GM13977 (cell line): ENCODE measurements at regions not wholly inside any gene's neighbourhood (a gene's known extent, or its start where the extent isn't known, plus 50 kb on each side); places are given as distances from the start of the nearest gene placed in this dataset.

ENCODE experiments used
- DNase-seq: peaks from one replicate; pipeline ENCODE4 v3.0.0; 2012; ENCODE audit warnings: low spot score
- CTCF ChIP-seq: IDR thresholded peaks from 2 replicates; pipeline ENCODE4 v1.5.1; 2012; ENCODE audit warnings: mild to moderate bottlenecking, control low read depth; ENCODE audit not compliant: insufficient read depth; ENCODE audit errors: extremely low read depth, missing control alignments
- in situ Hi-C: fragments of 300-500 bp; cut with MboI; formaldehyde crosslinking; loops from one replicate; pipeline ENCODE4 v1.12.0; 2022; ENCODE audit warnings: low sequenced_read_pairs, low pct_unique_long_range_greater_than_20kb, mixed read lengths, inconsistent platforms; ENCODE audit not compliant: unreplicated experiment

DNA sequence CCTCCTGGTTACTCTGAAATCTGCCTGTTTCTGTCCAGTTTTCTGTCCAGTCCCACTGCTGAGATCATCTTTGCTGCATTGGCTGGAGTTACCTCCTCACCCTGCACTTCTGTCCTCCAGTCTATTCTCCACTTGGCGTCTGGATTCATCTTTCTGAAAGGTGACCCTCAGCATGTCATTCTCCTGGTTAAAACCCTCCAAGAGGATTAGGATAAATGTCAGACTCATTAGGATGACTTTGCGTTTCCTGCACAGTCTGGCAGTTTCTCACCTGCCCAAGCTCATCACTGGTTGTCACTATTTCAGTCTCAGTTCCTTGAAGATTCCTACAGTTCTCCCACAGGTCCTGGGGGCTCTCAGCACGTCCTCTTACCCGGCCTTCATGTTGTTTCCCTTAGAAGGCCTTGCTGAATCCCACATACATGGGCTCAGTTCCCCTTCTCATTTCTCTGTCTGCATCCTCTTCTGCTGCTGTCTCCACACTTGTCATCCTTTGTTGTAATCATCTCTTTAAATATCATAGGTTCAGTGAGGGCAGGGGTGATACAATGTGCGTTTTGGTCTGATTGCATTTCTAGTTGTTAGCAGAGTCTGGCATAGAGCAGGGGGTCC, 374.8 kb downstream of the QKI start:
- no peak for DNase-seq
- in situ Hi-C loops = no loop called here
- TF ChIP-seq CTCF = no peak

DNA sequence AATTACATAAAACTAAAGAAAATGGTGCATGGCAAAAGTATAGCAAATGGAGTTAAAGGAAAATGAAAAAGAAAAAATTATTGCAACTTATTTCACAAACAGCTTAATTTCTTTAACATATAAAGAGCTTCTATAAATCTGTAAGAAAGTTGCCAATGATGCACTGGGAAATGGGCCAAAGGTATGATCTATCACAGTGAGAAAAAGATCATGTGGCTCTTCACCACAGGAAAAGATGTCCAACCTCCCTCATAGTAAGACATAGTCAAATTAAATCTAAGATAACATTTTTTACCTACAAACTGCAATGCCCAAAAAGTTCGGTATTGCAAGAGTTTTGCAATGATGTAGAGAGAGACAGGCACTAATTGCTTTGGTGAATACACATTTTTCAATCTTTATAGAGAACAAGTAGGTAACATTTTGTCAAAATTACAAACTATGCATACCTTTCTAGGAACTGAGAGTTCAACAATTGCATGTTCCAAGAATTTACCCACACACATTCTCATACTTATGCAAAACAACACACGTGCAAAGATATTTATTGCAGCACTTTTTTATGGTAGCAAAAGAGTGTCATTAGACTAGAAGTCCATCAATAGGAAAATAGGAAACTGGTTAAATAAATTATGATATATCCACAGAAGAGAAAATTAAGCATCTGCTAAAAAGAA, 372.6 kb downstream of the QKI start:
- in situ Hi-C loops = no loop called here
- TF ChIP-seq CTCF = no peak
- no peak for DNase-seq

DNA sequence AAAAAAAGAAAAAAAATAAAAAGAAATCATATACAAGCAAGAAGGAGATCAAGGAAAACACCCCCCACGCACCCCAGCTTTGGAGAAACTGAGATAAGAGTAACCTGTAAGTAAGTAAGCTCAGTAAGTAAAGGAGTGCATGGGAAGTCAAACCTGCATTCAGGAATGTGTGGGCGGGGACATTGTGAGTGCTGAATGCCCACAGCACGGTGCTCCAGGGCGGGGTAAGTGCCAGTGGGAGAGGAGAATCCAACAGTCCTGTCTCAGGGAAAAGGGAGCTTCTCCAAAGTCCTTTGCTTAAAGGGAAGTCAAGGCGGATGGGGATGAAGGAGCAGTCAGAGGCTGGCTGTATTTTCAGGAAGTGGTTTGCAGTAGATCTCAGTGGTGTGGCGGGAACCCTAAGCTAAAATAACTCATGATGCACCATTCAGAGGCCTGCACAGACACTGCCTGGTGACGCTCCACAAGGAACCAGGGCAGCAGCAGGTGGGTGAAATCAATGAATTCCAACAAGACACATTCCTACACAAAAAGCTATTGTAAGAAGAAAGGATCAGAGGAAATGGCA, 368.0 kb downstream of the QKI start:
- in situ Hi-C loops = no loop called here
- no peak for DNase-seq
- TF ChIP-seq CTCF = no peak

GRCh38 chr6:163780994-163781393, 366.5 kb downstream of the QKI start:
- no peak for TF ChIP-seq CTCF
- DNase-seq = no peak
- in situ Hi-C loops = no loop called here

GRCh38 chr6:163779727-163780284, 365.3 kb downstream of the QKI start:
- in situ Hi-C loops = no loop called here
- no peak for TF ChIP-seq CTCF

DNA sequence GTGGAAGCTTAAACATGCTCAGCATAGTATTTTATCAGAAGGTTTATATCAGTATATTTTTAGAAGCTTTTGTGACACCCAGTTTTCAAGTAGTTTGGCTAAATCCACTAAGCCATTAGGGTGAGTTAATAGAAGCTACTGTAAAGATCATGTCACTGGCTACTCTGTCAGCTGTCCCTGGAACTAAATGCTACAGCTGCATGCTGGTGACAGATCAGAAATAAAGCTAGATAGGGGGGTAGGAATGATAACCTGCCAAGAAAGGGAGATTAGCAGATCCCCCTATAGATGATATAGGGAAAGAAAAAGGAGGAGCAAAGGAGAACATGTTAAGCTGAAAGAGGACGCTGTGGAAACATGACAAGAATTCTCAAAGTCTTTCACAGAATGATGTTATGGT, 363.2 kb downstream of the QKI start:
- TF ChIP-seq CTCF = no peak

More at GRCh38 chr6:163779727-163780284, 365.3 kb downstream of the QKI start:
- no peak for DNase-seq

More for the DNA sequence above, 363.2 kb downstream of the QKI start:
- in situ Hi-C loops = no loop called here
- no peak for DNase-seq
